ENCODE measurements at regions not wholly inside any gene's neighbourhood (a gene's known extent, or its start where the extent isn't known, plus 50 kb on each side); places are given as distances from the start of the nearest gene placed in this dataset.

DNA sequence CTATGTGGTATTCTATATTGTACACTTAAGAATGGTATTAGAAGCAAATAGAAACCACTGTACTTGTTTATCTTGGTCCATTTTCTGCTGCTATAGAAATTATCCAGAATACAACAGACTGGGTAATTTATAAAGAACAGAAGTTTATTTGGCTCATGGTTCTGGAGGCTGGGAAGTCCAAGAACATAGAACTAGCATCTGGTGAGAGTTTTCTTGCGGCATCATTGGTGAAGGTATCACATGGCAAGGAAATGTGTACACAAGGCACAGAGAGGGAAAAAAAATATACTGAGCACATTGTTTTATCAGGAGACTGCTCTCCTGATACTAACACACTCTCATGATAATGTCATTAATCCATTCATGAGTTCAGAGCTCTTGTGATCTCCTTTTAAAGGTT lies 130.3 kb upstream of the STXBP6 start:
- H2BK12ac ChIP-seq (ENCODE audit: low read length in 2 of 2), result no peak overlapping the region
- H2AK5ac ChIP-seq (ENCODE audit: low read length, severe bottlenecking), result no peak overlapping the region
- no peaks in the 10 kb centered on the region for H3K27me3 ChIP-seq (ENCODE audit: control insufficient read depth in 1 of 2, insufficient read depth in 1 of 2, low read length in 2 of 2)
- no peak overlapping the region for H3K4me2 ChIP-seq (ENCODE audit: low read length, poor library complexity, severe bottlenecking)
- WGBS, result 89% methylated on average over 1 of the region's 1 CpG
- no peak overlapping the region for H3K9ac ChIP-seq (ENCODE audit: low read length)
- no peak overlapping the region for H2BK5ac ChIP-seq (ENCODE audit: low read depth, low read length, poor library complexity, severe bottlenecking)
- H3K4me1 ChIP-seq (ENCODE audit: control insufficient read depth, insufficient read depth, low read depth, low read length), result no peaks in the 10 kb centered on the region
- no peak overlapping the region for H3K18ac ChIP-seq (ENCODE audit: low read depth in 1 of 2, low read length in 2 of 2)
- H2BK15ac ChIP-seq (ENCODE audit: low read depth, poor library complexity, severe bottlenecking), result no peak overlapping the region
- no peak overlapping the region for H3K14ac ChIP-seq (ENCODE audit: low read length in 2 of 2)
- H3K23ac ChIP-seq (ENCODE audit: low read length in 2 of 2), result no peak overlapping the region
- H2AFZ ChIP-seq (ENCODE audit: low read depth, low read length), result no peak overlapping the region
- H2BK120ac ChIP-seq (ENCODE audit: low read depth, low read length), result no peak overlapping the region
- no peak overlapping the region for H4K91ac ChIP-seq (ENCODE audit: low read length)
- no peaks in the 10 kb centered on the region for H3K36me3 ChIP-seq (ENCODE audit: control insufficient read depth in 1 of 2, insufficient read depth in 2 of 2, low read depth in 1 of 2, low read length in 2 of 2)
- H3K9me3 ChIP-seq (ENCODE audit: control insufficient read depth, low read length), result peaks cover 19% of the 10 kb centered on the region
- no peak for DNase-seq
- H3K79me1 ChIP-seq (replicated peaks; ENCODE audit: low read length, poor library complexity, severe bottlenecking), result no peaks in the 10 kb centered on the region
- H3K4me3 ChIP-seq (ENCODE audit: insufficient read depth in 1 of 2, low read depth in 1 of 2, low read length in 2 of 2), result no peak overlapping the region
- H3K4ac ChIP-seq (ENCODE audit: low read depth in 1 of 2, low read length in 2 of 2), result no peak overlapping the region
- H4K8ac ChIP-seq (ENCODE audit: low read length), result no peak overlapping the region
- no peak overlapping the region for H3K27ac ChIP-seq (ENCODE audit: low read length, poor library complexity, severe bottlenecking)

- no peak overlapping the region for H2BK12ac ChIP-seq (ENCODE audit: low read length in 2 of 2)
- no peaks in the 10 kb centered on the region for H3K36me3 ChIP-seq (ENCODE audit: control insufficient read depth in 1 of 2, insufficient read depth in 2 of 2, low read depth in 1 of 2, low read length in 2 of 2)
- H3K4me3 ChIP-seq (ENCODE audit: insufficient read depth in 1 of 2, low read depth in 1 of 2, low read length in 2 of 2), result no peak overlapping the region
- no peak overlapping the region for H3K18ac ChIP-seq (ENCODE audit: low read depth in 1 of 2, low read length in 2 of 2)
- no peak overlapping the region for H2BK5ac ChIP-seq (ENCODE audit: low read depth, low read length, poor library complexity, severe bottlenecking)
- no peak overlapping the region for H3K27ac ChIP-seq (ENCODE audit: low read length, poor library complexity, severe bottlenecking)
- H3K9me3 ChIP-seq (ENCODE audit: control insufficient read depth, low read length), result peaks cover 15% of the 10 kb centered on the region
- H3K4me2 ChIP-seq (ENCODE audit: low read length, poor library complexity, severe bottlenecking), result no peak overlapping the region
- H3K9ac ChIP-seq (ENCODE audit: low read length), result no peak overlapping the region
- no peak overlapping the region for H2BK15ac ChIP-seq (ENCODE audit: low read depth, poor library complexity, severe bottlenecking)
- H2AFZ ChIP-seq (ENCODE audit: low read depth, low read length), result no peak overlapping the region
- no peak overlapping the region for H2AK5ac ChIP-seq (ENCODE audit: low read length, severe bottlenecking)
- H3K4me1 ChIP-seq (ENCODE audit: control insufficient read depth, insufficient read depth, low read depth, low read length), result no peaks in the 10 kb centered on the region
- DNase-seq, result no peak
- H4K8ac ChIP-seq (ENCODE audit: low read length), result no peak overlapping the region
- H2BK120ac ChIP-seq (ENCODE audit: low read depth, low read length), result no peak overlapping the region
- no peak overlapping the region for H4K91ac ChIP-seq (ENCODE audit: low read length)
- H3K79me1 ChIP-seq (replicated peaks; ENCODE audit: low read length, poor library complexity, severe bottlenecking), result no peaks in the 10 kb centered on the region
- no peaks in the 10 kb centered on the region for H3K27me3 ChIP-seq (ENCODE audit: control insufficient read depth in 1 of 2, insufficient read depth in 1 of 2, low read length in 2 of 2)
- no peak overlapping the region for H3K14ac ChIP-seq (ENCODE audit: low read length in 2 of 2)
- no peak overlapping the region for H3K23ac ChIP-seq (ENCODE audit: low read length in 2 of 2)
- 74% methylated on average over 3 of the region's 3 CpGs for WGBS
- no peak overlapping the region for H3K4ac ChIP-seq (ENCODE audit: low read depth in 1 of 2, low read length in 2 of 2)
Observed at GRCh38 chr14:25178255-25178654, 128.3 kb upstream of the STXBP6 start.

DNA sequence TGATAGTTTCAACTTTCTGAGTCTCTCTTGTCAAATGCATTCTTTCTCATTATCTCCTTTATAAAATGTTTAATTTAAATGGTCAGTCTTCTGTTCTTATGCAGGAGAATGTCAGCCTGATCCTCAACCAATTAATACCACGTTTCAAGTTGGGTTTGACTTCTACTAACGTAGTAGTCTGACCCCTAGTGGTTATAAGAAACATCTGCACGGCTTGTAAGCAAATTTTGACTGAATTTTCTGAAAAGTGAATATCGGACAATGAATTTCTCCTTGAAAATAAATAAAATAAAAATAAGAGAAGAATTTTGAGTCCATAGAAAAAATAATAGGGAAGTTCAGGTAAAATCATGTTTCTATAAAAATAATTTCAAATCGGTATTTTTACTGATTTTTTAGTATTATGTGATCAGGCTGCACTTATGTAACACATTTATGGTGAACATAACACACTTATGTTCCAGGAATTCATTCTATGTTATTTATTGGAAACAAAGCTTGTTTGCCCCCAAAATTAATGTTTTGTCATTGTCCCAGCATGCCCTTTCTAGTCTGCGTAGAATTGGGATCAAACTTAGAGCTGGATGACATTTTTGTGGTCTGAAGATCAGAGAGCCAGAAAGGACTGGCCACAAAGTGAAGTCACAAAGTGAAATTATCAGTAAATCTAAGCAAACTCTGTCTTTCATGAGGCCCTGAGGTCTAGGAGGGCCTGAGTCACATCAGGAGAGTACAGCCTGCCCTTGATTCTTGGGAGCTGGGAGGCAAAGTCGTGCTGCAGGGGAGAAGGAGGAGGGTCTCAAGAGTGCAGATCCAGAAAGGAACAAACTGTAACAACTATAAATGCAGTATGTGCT lies 101.2 kb upstream of the STXBP6 start:
- Histone ChIP-seq H3K4me1 (ENCODE audit: control insufficient read depth, insufficient read depth, low read depth, low read length) (no peaks in the 10 kb centered on the region), H3K23ac (ENCODE audit: low read length in 2 of 2) (no peak overlapping the region), H3K27ac (ENCODE audit: low read length, poor library complexity, severe bottlenecking) (no peak overlapping the region), H3K79me1 (replicated peaks; ENCODE audit: low read length, poor library complexity, severe bottlenecking) (no peaks in the 10 kb centered on the region), H2BK12ac (ENCODE audit: low read length in 2 of 2) (no peak overlapping the region), H3K4ac (ENCODE audit: low read depth in 1 of 2, low read length in 2 of 2) (no peak overlapping the region), H3K36me3 (ENCODE audit: control insufficient read depth in 1 of 2, insufficient read depth in 2 of 2, low read depth in 1 of 2, low read length in 2 of 2) (no peaks in the 10 kb centered on the region), H3K4me2 (ENCODE audit: low read length, poor library complexity, severe bottlenecking) (no peak overlapping the region), H3K27me3 (ENCODE audit: control insufficient read depth in 1 of 2, insufficient read depth in 1 of 2, low read length in 2 of 2) (no peaks in the 10 kb centered on the region), H2AK5ac (ENCODE audit: low read length, severe bottlenecking) (no peak overlapping the region), H3K18ac (ENCODE audit: low read depth in 1 of 2, low read length in 2 of 2) (no peak overlapping the region), H2BK5ac (ENCODE audit: low read depth, low read length, poor library complexity, severe bottlenecking) (no peak overlapping the region), H4K8ac (ENCODE audit: low read length) (no peak overlapping the region), H2BK15ac (ENCODE audit: low read depth, poor library complexity, severe bottlenecking) (no peak overlapping the region), H3K9me3 (ENCODE audit: control insufficient read depth, low read length) (no peaks in the 10 kb centered on the region), H3K4me3 (ENCODE audit: insufficient read depth in 1 of 2, low read depth in 1 of 2, low read length in 2 of 2) (no peak overlapping the region), H3K14ac (ENCODE audit: low read length in 2 of 2) (no peak overlapping the region), H2AFZ (ENCODE audit: low read depth, low read length) (no peak overlapping the region), H3K9ac (ENCODE audit: low read length) (peak overlapping the region; percentile 78), H2BK120ac (ENCODE audit: low read depth, low read length) (no peak overlapping the region), H4K91ac (ENCODE audit: low read length) (no peak overlapping the region)
- peak; percentile 71 for DNase-seq
- WGBS, result 19% methylated on average over 4 of the region's 7 CpGs

DNA sequence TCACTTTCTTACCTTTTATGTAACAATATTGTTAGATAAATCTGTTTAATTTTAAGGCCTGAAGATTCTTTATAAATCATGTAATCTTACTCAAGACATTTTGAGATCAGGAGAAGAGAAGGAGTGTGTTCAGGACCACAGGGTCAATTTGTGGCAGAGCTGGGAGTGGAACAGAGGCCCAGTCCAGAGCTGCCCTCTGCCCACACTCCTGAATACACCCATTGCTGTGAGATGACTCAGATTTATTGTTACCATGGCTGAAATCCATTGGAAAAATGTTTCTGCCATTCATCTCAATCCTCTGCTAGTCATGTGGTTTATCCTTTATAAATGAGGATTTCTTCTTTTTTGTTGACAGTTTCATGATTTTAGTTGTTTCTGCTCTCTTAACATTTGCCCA lies 100.5 kb upstream of the STXBP6 start:
- Histone ChIP-seq H3K36me3 (ENCODE audit: control insufficient read depth in 1 of 2, insufficient read depth in 2 of 2, low read depth in 1 of 2, low read length in 2 of 2) (no peaks in the 10 kb centered on the region), H2BK5ac (ENCODE audit: low read depth, low read length, poor library complexity, severe bottlenecking) (no peak overlapping the region), H3K27ac (ENCODE audit: low read length, poor library complexity, severe bottlenecking) (no peak overlapping the region), H3K4ac (ENCODE audit: low read depth in 1 of 2, low read length in 2 of 2) (no peak overlapping the region), H3K4me3 (ENCODE audit: insufficient read depth in 1 of 2, low read depth in 1 of 2, low read length in 2 of 2) (no peak overlapping the region), H3K14ac (ENCODE audit: low read length in 2 of 2) (no peak overlapping the region), H3K18ac (ENCODE audit: low read depth in 1 of 2, low read length in 2 of 2) (peak overlapping the region in 1 of 2 experiments; percentile 48), H2BK15ac (ENCODE audit: low read depth, poor library complexity, severe bottlenecking) (no peak overlapping the region), H3K9ac (ENCODE audit: low read length) (peak overlapping the region; percentile 59), H3K23ac (ENCODE audit: low read length in 2 of 2) (no peak overlapping the region), H2BK120ac (ENCODE audit: low read depth, low read length) (no peak overlapping the region), H4K91ac (ENCODE audit: low read length) (no peak overlapping the region), H3K27me3 (ENCODE audit: control insufficient read depth in 1 of 2, insufficient read depth in 1 of 2, low read length in 2 of 2) (no peaks in the 10 kb centered on the region), H3K4me1 (ENCODE audit: control insufficient read depth, insufficient read depth, low read depth, low read length) (no peaks in the 10 kb centered on the region), H4K8ac (ENCODE audit: low read length) (no peak overlapping the region), H2AFZ (ENCODE audit: low read depth, low read length) (no peak overlapping the region), H3K4me2 (ENCODE audit: low read length, poor library complexity, severe bottlenecking) (no peak overlapping the region), H3K9me3 (ENCODE audit: control insufficient read depth, low read length) (no peaks in the 10 kb centered on the region), H2AK5ac (ENCODE audit: low read length, severe bottlenecking) (no peak overlapping the region), H3K79me1 (replicated peaks; ENCODE audit: low read length, poor library complexity, severe bottlenecking) (no peaks in the 10 kb centered on the region), H2BK12ac (ENCODE audit: low read length in 2 of 2) (no peak overlapping the region)
- no peak for DNase-seq

All from mesenchymal stem cell (in vitro differentiated cells and primary cell).